ENCODE measurements at regions not wholly inside any gene's neighbourhood (a gene's known extent, or its start where the extent isn't known, plus 50 kb on each side); places are given as distances from the start of the nearest gene placed in this dataset.
"Not testable (repeated sequence)": the region's sequence is repeated elsewhere in the genome, so short reads cannot be mapped to it uniquely, and the experiment has no call there.

GRCh38 chr7:66460921-66461361, 167.7 kb upstream of the KCTD7 start:
- Histone ChIP-seq H3K27ac (no peak overlapping the region), H3K36me3 (no peaks in the 10 kb centered on the region), H3K9ac (ENCODE audit: low read depth in 2 of 2, low read length in 2 of 2) (no peak overlapping the region), H3K27me3 (no peaks in the 10 kb centered on the region), H3K9me3 (no peaks in the 10 kb centered on the region), H3K4me3 (no peak overlapping the region), H3K4me1 (no peaks in the 10 kb centered on the region)
- TF ChIP-seq CTCF (IDR thresholded peaks at IDR 0.05): no peak
- DNase-seq: no peak
- intact Hi-C loops (cut with DNase I): no loop called here

- intact Hi-C loops (cut with DNase I); H3K27ac ChIP-seq; H3K4me1 ChIP-seq; H3K4me3 ChIP-seq; H3K9me3 ChIP-seq; H3K27me3 ChIP-seq; H3K9ac ChIP-seq (ENCODE audit: low read depth in 2 of 2, low read length in 2 of 2); DNase-seq; H3K36me3 ChIP-seq: not testable (repeated sequence)
Observed at GRCh38 chr7:66461397-66461796, 167.3 kb upstream of the KCTD7 start.

- H3K27me3 ChIP-seq; H3K27ac ChIP-seq; intact Hi-C loops (cut with DNase I); H3K36me3 ChIP-seq; H3K9me3 ChIP-seq; H3K4me3 ChIP-seq; DNase-seq; H3K4me1 ChIP-seq; H3K9ac ChIP-seq (ENCODE audit: low read depth in 2 of 2, low read length in 2 of 2): not testable (repeated sequence)
Observed at GRCh38 chr7:66462831-66463230, 165.8 kb upstream of the KCTD7 start.

GRCh38 chr7:66464059-66464458, 164.6 kb upstream of the KCTD7 start:
- Histone ChIP-seq H3K9me3 (no peaks in the 10 kb centered on the region), H3K4me3 (no peak overlapping the region), H3K27me3 (no peaks in the 10 kb centered on the region), H3K4me1 (no peaks in the 10 kb centered on the region), H3K9ac (ENCODE audit: low read depth in 2 of 2, low read length in 2 of 2) (no peak overlapping the region), H3K27ac (no peak overlapping the region), H3K36me3 (no peaks in the 10 kb centered on the region)
- intact Hi-C loops (cut with DNase I): no loop called here
- no peak for TF ChIP-seq CTCF (IDR thresholded peaks at IDR 0.05)
- DNase-seq: no peak

- no peak for DNase-seq
- no peak for TF ChIP-seq CTCF (IDR thresholded peaks at IDR 0.05)
- no peak overlapping the region for H3K27ac ChIP-seq
- no peaks in the 10 kb centered on the region for H3K4me1 ChIP-seq
- H3K27me3 ChIP-seq: no peaks in the 10 kb centered on the region
- H3K9ac ChIP-seq (ENCODE audit: low read depth in 2 of 2, low read length in 2 of 2): no peak overlapping the region
- H3K4me3 ChIP-seq: no peak overlapping the region
- no peaks in the 10 kb centered on the region for H3K9me3 ChIP-seq
- no peaks in the 10 kb centered on the region for H3K36me3 ChIP-seq
- intact Hi-C loops (cut with DNase I): no loop called here
Observed at GRCh38 chr7:66466081-66466600, 162.5 kb upstream of the KCTD7 start.

GRCh38 chr7:66467887-66468286, 160.8 kb upstream of the KCTD7 start:
- DNase-seq: no peak
- Histone ChIP-seq H3K36me3 (no peaks in the 10 kb centered on the region), H3K4me1 (no peaks in the 10 kb centered on the region), H3K27ac (no peak overlapping the region), H3K9me3 (no peaks in the 10 kb centered on the region), H3K27me3 (no peaks in the 10 kb centered on the region), H3K4me3 (no peak overlapping the region), H3K9ac (ENCODE audit: low read depth in 2 of 2, low read length in 2 of 2) (no peak overlapping the region)
- no peak for TF ChIP-seq CTCF (IDR thresholded peaks at IDR 0.05)
- intact Hi-C loops (cut with DNase I): no loop called here

- H3K4me1 ChIP-seq; H3K4me3 ChIP-seq; DNase-seq; H3K27me3 ChIP-seq; intact Hi-C loops (cut with DNase I); H3K36me3 ChIP-seq; H3K9me3 ChIP-seq: not testable (repeated sequence)
- Histone ChIP-seq H3K27ac (peak overlapping the region; percentile 69), H3K9ac (ENCODE audit: low read depth in 2 of 2, low read length in 2 of 2) (peak overlapping the region in 1 of 2 donors; percentile 19)
Observed at GRCh38 chr7:66473064-66473463, 155.6 kb upstream of the KCTD7 start.
